GM23338 (cell line): ENCODE measurements at regions not wholly inside any gene's neighbourhood (a gene's known extent, or its start where the extent isn't known, plus 50 kb on each side); places are given as distances from the start of the nearest gene placed in this dataset.

ENCODE experiments used
- ATAC-seq: fragments of 200-7000 bp; cut with Tn5 transposase; 3 replicates; pipeline ENCODE4 v1.9.1; 2020
- DNase-seq: peaks from one replicate; pipeline ENCODE4 v3.0.0-alpha.2; 2015; ENCODE audit warnings: low spot score
- H2AFZ ChIP-seq: fragments of 200-600 bp; sonication (generic); 2 replicates; pipeline ENCODE4 v1.8.0; 2016; ENCODE audit warnings: antibody characterized with exemption, mild to moderate bottlenecking, moderate library complexity
- H3F3A ChIP-seq: fragments of 200-600 bp; sonication (generic); replicated peaks from 2 replicates; pipeline ENCODE4 v1.8.0; 2017; ENCODE audit warnings: antibody characterized with exemption, mixed run types, low read depth
- H3K27ac ChIP-seq: fragments of 200-600 bp; sonication (generic); 2 replicates; pipeline ENCODE4 v1.6.1; 2016; ENCODE audit warnings: low read depth
- H3K27me3 ChIP-seq: fragments of 200-600 bp; sonication (generic); 2 replicates; pipeline ENCODE4 v1.8.0; 2016; ENCODE audit warnings: mild to moderate bottlenecking, mixed run types, moderate library complexity; ENCODE audit not compliant: insufficient read depth
- H3K36me3 ChIP-seq: fragments of 200-600 bp; sonication (generic); 2 replicates; pipeline ENCODE4 v1.8.0; 2016; ENCODE audit warnings: mild to moderate bottlenecking; ENCODE audit not compliant: insufficient read depth
- H3K4me1 ChIP-seq: fragments of 200-600 bp; sonication (generic); 2 replicates; pipeline ENCODE4 v1.8.0; 2016; ENCODE audit warnings: mild to moderate bottlenecking, moderate library complexity; ENCODE audit not compliant: insufficient read depth
- H3K4me2 ChIP-seq: fragments of 200-600 bp; sonication (generic); 2 replicates; pipeline ENCODE4 v1.7.1; 2017; ENCODE audit warnings: mixed run types
- H3K4me3 ChIP-seq: fragments of 200-600 bp; sonication (generic); 2 replicates; pipeline ENCODE4 v1.6.1; 2016; ENCODE audit warnings: mixed run types
- H3K79me2 ChIP-seq: fragments of 200-600 bp; sonication (generic); replicated peaks from 2 replicates; pipeline ENCODE4 v1.8.0; 2017; ENCODE audit warnings: mild to moderate bottlenecking; ENCODE audit not compliant: insufficient read depth
- H3K9me2 ChIP-seq: fragments of 200-600 bp; sonication (generic); 2 replicates; pipeline ENCODE4 v1.8.0; 2017; ENCODE audit not compliant: insufficient read depth
- H4K20me1 ChIP-seq: fragments of 200-600 bp; sonication (generic); replicated peaks from 2 replicates; pipeline ENCODE4 v1.8.0; 2017; ENCODE audit warnings: mild to moderate bottlenecking; ENCODE audit not compliant: insufficient read depth
- H3K27ac Mint-ChIP-seq: 2 replicates; pipeline ENCODE4 v1.8.0; 2020; ENCODE audit warnings: inconsistent platforms, mild to moderate bottlenecking, moderate library complexity, mixed read lengths
- H3K27me3 Mint-ChIP-seq: 3 replicates; pipeline ENCODE4 v1.8.0; 2022; ENCODE audit warnings: low read depth, mild to moderate bottlenecking, moderate library complexity, mixed read lengths, inconsistent platforms; ENCODE audit not compliant: insufficient read depth, poor library complexity
- H3K36me3 Mint-ChIP-seq: 3 replicates; pipeline ENCODE4 v1.8.0; 2021; ENCODE audit warnings: low read depth, mild to moderate bottlenecking, inconsistent platforms, moderate library complexity, mixed read lengths
- H3K4me1 Mint-ChIP-seq: 3 replicates; pipeline ENCODE4 v1.8.0; 2020; ENCODE audit warnings: mild to moderate bottlenecking, inconsistent platforms, mixed read lengths
- H3K4me3 Mint-ChIP-seq: 3 replicates; pipeline ENCODE4 v1.8.0; 2021; ENCODE audit warnings: moderate library complexity, mild to moderate bottlenecking, inconsistent platforms, mixed read lengths
- H3K9me3 Mint-ChIP-seq: 3 replicates; pipeline ENCODE4 v1.8.0; 2020; ENCODE audit warnings: moderate library complexity, mild to moderate bottlenecking, inconsistent platforms, mixed read lengths
- CREB1 ChIP-seq: fragments of 250-450 bp; sonication (Bioruptor Pico); IDR thresholded peaks from 2 replicates; pipeline ENCODE4 v1.5.0; 2020; ENCODE audit warnings: low read depth, mild to moderate bottlenecking, moderate library complexity
- EZH2phosphoT487 ChIP-seq: fragments of 200-600 bp; sonication (generic); IDR thresholded peaks from one replicate; pipeline ENCODE4 v1.8.1; 2018; ENCODE audit warnings: antibody characterized with exemption; ENCODE audit not compliant: unreplicated experiment
- JUNB ChIP-seq: IDR thresholded peaks from one replicate; pipeline ENCODE4 v1.6.1; 2016; ENCODE audit warnings: antibody characterized with exemption; ENCODE audit not compliant: unreplicated experiment
- POLR2AphosphoS5 ChIP-seq: IDR thresholded peaks from 2 replicates; pipeline ENCODE4 v1.6.1; 2016; ENCODE audit warnings: antibody characterized with exemption, low read depth
- STAT1 ChIP-seq: IDR thresholded peaks from one replicate; pipeline ENCODE4 v1.6.1; 2016; ENCODE audit warnings: antibody characterized with exemption; ENCODE audit not compliant: unreplicated experiment
- ZNF114 ChIP-seq: fragments of 250-450 bp; sonication (Bioruptor Pico); IDR thresholded peaks from 2 replicates; pipeline ENCODE4 v1.5.0; 2020; ENCODE audit warnings: mild to moderate bottlenecking, moderate library complexity
- TF ChIP-seq, protein P1 (sequence below): IDR thresholded peaks from one replicate; pipeline ENCODE4 v1.6.1; 2018; ENCODE audit warnings: antibody characterized with exemption; ENCODE audit not compliant: unreplicated experiment
- TF ChIP-seq, protein P2 (sequence below): fragments of 250-450 bp; sonication (Bioruptor Pico); IDR thresholded peaks from 2 replicates; pipeline ENCODE4 v1.5.0; 2020; ENCODE audit warnings: mild to moderate bottlenecking, moderate library complexity
- TF ChIP-seq, protein P3 (sequence below), 2 experiments: fragments of 200-600 bp in 1 of 2; sonication (generic) in 1 of 2; conservative IDR thresholded peaks; 2 replicates each; pipeline versions ENCODE4 v1.5.1 to v1.6.1; 2016 to 2017; ENCODE audit warnings: antibody characterized with exemption in 2 of 2, low read depth in 2 of 2, mild to moderate bottlenecking in 2 of 2, moderate library complexity in 1 of 2

DNA sequence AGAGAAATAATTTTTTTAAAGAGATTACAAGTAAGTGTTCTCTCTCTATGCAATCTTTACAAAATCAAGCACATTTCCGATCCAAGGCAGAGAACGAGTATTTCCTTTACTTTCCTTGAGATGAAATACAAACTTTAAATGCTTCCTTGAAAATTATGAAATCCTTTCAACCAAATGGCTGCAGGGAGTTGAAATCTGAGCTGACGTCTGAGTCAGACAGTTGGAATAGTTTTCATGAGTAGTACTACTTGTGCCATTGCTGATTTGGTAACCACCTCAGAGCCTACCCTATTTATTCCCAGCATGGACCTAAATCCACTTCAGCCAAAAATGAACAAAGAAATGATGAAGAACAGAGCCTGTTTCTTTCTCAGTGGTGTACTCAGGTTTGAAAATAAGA lies 183.6 kb downstream of the GIPC2 start:
- H3K27me3 Mint-ChIP-seq = peaks cover 33% of the 10 kb centered on the region
- no peak for ATAC-seq
- TF ChIP-seq EZH2phosphoT487 (no peak), CREB1 (CRISPR knock-in tag) (no peak), STAT1 (no peak)
- TF ChIP-seq, protein P1, sequence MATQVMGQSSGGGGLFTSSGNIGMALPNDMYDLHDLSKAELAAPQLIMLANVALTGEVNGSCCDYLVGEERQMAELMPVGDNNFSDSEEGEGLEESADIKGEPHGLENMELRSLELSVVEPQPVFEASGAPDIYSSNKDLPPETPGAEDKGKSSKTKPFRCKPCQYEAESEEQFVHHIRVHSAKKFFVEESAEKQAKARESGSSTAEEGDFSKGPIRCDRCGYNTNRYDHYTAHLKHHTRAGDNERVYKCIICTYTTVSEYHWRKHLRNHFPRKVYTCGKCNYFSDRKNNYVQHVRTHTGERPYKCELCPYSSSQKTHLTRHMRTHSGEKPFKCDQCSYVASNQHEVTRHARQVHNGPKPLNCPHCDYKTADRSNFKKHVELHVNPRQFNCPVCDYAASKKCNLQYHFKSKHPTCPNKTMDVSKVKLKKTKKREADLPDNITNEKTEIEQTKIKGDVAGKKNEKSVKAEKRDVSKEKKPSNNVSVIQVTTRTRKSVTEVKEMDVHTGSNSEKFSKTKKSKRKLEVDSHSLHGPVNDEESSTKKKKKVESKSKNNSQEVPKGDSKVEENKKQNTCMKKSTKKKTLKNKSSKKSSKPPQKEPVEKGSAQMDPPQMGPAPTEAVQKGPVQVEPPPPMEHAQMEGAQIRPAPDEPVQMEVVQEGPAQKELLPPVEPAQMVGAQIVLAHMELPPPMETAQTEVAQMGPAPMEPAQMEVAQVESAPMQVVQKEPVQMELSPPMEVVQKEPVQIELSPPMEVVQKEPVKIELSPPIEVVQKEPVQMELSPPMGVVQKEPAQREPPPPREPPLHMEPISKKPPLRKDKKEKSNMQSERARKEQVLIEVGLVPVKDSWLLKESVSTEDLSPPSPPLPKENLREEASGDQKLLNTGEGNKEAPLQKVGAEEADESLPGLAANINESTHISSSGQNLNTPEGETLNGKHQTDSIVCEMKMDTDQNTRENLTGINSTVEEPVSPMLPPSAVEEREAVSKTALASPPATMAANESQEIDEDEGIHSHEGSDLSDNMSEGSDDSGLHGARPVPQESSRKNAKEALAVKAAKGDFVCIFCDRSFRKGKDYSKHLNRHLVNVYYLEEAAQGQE = no peak
- peaks cover 15% of the 10 kb centered on the region; the same call in 1 of the 2 replicates for H3K4me1 ChIP-seq
- H3K4me3 Mint-ChIP-seq = no peak overlapping the region
- no peak overlapping the region for H3K27ac ChIP-seq
- H3K79me2 ChIP-seq = no peaks in the 10 kb centered on the region
- H3K9me3 Mint-ChIP-seq = peaks cover 6% of the 10 kb centered on the region; the same call in 1 of the 3 replicates
- no peaks in the 10 kb centered on the region for H3K9me2 ChIP-seq
- peaks cover 71% of the 10 kb centered on the region for H3K27me3 ChIP-seq
- H3K4me2 ChIP-seq = no peak overlapping the region
- H3F3A ChIP-seq = no peaks in the 10 kb centered on the region
- no peak overlapping the region for H2AFZ ChIP-seq
- H4K20me1 ChIP-seq = no peaks in the 10 kb centered on the region
- no peaks in the 10 kb centered on the region for H3K36me3 ChIP-seq
- no peak overlapping the region for H3K27ac Mint-ChIP-seq
- peaks cover 29% of the 10 kb centered on the region for H3K4me1 Mint-ChIP-seq
- H3K36me3 Mint-ChIP-seq = peaks cover 6% of the 10 kb centered on the region; the same call in 1 of the 3 replicates
- H3K4me3 ChIP-seq = no peak overlapping the region
- no peak for DNase-seq

- no peak overlapping the region for H3K27ac ChIP-seq
- no peak overlapping the region for H3K4me2 ChIP-seq
- H3K27me3 ChIP-seq = peaks cover 92% of the 10 kb centered on the region
- peaks cover 6% of the 10 kb centered on the region; the same call in 1 of the 3 replicates for H3K36me3 Mint-ChIP-seq
- no peak overlapping the region for H3K27ac Mint-ChIP-seq
- no peak overlapping the region for H3K4me3 Mint-ChIP-seq
- H3F3A ChIP-seq = no peaks in the 10 kb centered on the region
- H3K4me3 ChIP-seq = no peak overlapping the region
- no peak for DNase-seq
- no peak overlapping the region for H2AFZ ChIP-seq
- H3K9me2 ChIP-seq = no peaks in the 10 kb centered on the region
- peaks cover 47% of the 10 kb centered on the region for H3K27me3 Mint-ChIP-seq
- H3K9me3 Mint-ChIP-seq = peaks cover 6% of the 10 kb centered on the region; the same call in 1 of the 3 replicates
- peaks cover 10% of the 10 kb centered on the region; the same call in 1 of the 2 replicates for H3K4me1 ChIP-seq
- H4K20me1 ChIP-seq = no peaks in the 10 kb centered on the region
- ATAC-seq = no peak
- H3K4me1 Mint-ChIP-seq = peaks cover 16% of the 10 kb centered on the region; the same call in 2 of the 3 replicates
- H3K36me3 ChIP-seq = no peaks in the 10 kb centered on the region
- no peaks in the 10 kb centered on the region for H3K79me2 ChIP-seq
- TF ChIP-seq POLR2AphosphoS5 (no peak), JUNB (no peak), EZH2phosphoT487 (no peak), ZNF114 (CRISPR knock-in tag) (no peak), STAT1 (no peak)
- TF ChIP-seq, protein P2, sequence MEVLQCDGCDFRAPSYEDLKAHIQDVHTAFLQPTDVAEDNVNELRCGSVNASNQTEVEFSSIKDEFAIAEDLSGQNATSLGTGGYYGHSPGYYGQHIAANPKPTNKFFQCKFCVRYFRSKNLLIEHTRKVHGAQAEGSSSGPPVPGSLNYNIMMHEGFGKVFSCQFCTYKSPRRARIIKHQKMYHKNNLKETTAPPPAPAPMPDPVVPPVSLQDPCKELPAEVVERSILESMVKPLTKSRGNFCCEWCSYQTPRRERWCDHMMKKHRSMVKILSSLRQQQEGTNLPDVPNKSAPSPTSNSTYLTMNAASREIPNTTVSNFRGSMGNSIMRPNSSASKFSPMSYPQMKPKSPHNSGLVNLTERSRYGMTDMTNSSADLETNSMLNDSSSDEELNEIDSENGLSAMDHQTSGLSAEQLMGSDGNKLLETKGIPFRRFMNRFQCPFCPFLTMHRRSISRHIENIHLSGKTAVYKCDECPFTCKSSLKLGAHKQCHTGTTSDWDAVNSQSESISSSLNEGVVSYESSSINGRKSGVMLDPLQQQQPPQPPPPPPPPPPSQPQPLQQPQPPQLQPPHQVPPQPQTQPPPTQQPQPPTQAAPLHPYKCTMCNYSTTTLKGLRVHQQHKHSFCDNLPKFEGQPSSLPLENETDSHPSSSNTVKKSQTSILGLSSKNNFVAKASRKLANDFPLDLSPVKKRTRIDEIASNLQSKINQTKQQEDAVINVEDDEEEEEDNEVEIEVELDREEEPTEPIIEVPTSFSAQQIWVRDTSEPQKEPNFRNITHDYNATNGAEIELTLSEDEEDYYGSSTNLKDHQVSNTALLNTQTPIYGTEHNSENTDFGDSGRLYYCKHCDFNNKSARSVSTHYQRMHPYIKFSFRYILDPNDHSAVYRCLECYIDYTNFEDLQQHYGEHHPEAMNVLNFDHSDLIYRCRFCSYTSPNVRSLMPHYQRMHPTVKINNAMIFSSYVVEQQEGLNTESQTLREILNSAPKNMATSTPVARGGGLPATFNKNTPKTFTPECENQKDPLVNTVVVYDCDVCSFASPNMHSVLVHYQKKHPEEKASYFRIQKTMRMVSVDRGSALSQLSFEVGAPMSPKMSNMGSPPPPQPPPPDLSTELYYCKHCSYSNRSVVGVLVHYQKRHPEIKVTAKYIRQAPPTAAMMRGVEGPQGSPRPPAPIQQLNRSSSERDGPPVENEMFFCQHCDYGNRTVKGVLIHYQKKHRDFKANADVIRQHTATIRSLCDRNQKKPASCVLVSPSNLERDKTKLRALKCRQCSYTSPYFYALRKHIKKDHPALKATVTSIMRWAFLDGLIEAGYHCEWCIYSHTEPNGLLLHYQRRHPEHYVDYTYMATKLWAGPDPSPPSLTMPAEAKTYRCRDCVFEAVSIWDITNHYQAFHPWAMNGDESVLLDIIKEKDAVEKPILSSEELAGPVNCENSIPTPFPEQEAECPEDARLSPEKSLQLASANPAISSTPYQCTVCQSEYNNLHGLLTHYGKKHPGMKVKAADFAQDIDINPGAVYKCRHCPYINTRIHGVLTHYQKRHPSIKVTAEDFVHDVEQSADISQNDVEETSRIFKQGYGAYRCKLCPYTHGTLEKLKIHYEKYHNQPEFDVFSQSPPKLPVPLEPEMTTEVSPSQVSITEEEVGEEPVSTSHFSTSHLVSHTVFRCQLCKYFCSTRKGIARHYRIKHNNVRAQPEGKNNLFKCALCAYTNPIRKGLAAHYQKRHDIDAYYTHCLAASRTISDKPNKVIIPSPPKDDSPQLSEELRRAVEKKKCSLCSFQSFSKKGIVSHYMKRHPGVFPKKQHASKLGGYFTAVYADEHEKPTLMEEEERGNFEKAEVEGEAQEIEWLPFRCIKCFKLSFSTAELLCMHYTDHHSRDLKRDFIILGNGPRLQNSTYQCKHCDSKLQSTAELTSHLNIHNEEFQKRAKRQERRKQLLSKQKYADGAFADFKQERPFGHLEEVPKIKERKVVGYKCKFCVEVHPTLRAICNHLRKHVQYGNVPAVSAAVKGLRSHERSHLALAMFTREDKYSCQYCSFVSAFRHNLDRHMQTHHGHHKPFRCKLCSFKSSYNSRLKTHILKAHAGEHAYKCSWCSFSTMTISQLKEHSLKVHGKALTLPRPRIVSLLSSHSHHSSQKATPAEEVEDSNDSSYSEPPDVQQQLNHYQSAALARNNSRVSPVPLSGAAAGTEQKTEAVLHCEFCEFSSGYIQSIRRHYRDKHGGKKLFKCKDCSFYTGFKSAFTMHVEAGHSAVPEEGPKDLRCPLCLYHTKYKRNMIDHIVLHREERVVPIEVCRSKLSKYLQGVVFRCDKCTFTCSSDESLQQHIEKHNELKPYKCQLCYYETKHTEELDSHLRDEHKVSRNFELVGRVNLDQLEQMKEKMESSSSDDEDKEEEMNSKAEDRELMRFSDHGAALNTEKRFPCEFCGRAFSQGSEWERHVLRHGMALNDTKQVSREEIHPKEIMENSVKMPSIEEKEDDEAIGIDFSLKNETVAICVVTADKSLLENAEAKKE (CRISPR knock-in tag) = no peak
- TF ChIP-seq, protein P3, sequence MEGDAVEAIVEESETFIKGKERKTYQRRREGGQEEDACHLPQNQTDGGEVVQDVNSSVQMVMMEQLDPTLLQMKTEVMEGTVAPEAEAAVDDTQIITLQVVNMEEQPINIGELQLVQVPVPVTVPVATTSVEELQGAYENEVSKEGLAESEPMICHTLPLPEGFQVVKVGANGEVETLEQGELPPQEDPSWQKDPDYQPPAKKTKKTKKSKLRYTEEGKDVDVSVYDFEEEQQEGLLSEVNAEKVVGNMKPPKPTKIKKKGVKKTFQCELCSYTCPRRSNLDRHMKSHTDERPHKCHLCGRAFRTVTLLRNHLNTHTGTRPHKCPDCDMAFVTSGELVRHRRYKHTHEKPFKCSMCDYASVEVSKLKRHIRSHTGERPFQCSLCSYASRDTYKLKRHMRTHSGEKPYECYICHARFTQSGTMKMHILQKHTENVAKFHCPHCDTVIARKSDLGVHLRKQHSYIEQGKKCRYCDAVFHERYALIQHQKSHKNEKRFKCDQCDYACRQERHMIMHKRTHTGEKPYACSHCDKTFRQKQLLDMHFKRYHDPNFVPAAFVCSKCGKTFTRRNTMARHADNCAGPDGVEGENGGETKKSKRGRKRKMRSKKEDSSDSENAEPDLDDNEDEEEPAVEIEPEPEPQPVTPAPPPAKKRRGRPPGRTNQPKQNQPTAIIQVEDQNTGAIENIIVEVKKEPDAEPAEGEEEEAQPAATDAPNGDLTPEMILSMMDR (conservative IDR thresholded peaks at IDR 0.05; ENCODE audit: low read depth in 2 of 2) = no peak
Observed at GRCh38 chr1:78231477-78231876, 185.7 kb downstream of the GIPC2 start.
